Prostate gland (tissue), 2 donors: ENCODE measurements at regions not wholly inside any gene's neighbourhood (a gene's known extent, or its start where the extent isn't known, plus 50 kb on each side); places are given as distances from the start of the nearest gene placed in this dataset.

Experiments
- POLR2A ChIP-seq: fragments of 450-650 bp; IDR thresholded peaks from one replicate; pipeline ENCODE4 v1.6.1; 2016; ENCODE audit warnings: antibody characterized with exemption, mild to moderate bottlenecking
- POLR2AphosphoS5 ChIP-seq: sonication (generic); formaldehyde crosslinking; IDR thresholded peaks from one replicate; pipeline ENCODE4 v1.6.1; 2017; ENCODE audit warnings: antibody characterized with exemption
- TF ChIP-seq, protein P1 (sequence below), 4 experiments: fragments of 200-600 bp in 2 of 4; fragments of 450-650 bp in 2 of 4; sonication (generic) in 2 of 4; IDR thresholded peaks; 1 replicate in 3 of 4; 2 replicates in 1 of 4; pipeline ENCODE4 v1.5.1; 2016 to 2019; ENCODE audit warnings: antibody characterized with exemption in 4 of 4, mild to moderate bottlenecking in 2 of 4, moderate library complexity in 2 of 4

DNA sequence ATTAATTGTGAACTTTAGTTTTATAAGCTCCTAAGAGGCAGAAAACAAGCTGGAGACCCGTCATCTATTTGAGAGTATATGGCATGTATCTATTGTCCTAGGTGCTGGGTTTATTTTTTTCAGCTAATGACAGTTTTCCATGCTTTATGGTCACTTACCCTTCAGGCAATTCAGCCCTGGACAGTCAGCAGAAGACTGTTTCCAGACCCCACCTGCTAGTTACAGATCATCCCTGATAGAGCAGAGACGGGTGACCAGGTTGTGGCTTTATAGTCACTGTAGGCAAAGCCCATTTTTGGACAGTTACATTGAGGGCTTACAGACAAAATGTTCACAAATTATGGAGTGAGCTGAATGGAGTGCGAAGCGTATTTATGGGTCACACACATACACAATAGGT, 1227.5 kb downstream of the FOXD4L5 start:
- TF ChIP-seq, protein P1, sequence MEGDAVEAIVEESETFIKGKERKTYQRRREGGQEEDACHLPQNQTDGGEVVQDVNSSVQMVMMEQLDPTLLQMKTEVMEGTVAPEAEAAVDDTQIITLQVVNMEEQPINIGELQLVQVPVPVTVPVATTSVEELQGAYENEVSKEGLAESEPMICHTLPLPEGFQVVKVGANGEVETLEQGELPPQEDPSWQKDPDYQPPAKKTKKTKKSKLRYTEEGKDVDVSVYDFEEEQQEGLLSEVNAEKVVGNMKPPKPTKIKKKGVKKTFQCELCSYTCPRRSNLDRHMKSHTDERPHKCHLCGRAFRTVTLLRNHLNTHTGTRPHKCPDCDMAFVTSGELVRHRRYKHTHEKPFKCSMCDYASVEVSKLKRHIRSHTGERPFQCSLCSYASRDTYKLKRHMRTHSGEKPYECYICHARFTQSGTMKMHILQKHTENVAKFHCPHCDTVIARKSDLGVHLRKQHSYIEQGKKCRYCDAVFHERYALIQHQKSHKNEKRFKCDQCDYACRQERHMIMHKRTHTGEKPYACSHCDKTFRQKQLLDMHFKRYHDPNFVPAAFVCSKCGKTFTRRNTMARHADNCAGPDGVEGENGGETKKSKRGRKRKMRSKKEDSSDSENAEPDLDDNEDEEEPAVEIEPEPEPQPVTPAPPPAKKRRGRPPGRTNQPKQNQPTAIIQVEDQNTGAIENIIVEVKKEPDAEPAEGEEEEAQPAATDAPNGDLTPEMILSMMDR (IDR thresholded peaks at IDR 0.05) = no peak
- TF ChIP-seq POLR2AphosphoS5 (no peak), POLR2A (no peak)
